GM23248 (cell line): ENCODE measurements at regions not wholly inside any gene's neighbourhood (a gene's known extent, or its start where the extent isn't known, plus 50 kb on each side); places are given as distances from the start of the nearest gene placed in this dataset.

Experiments used
- DNase-seq: peaks from one replicate; pipeline ENCODE4 v3.0.0-alpha.2; 2015
- H2AFZ ChIP-seq: fragments of 200-600 bp; sonication (generic); 2 replicates; pipeline ENCODE4 v1.6.1; 2016; ENCODE audit warnings: antibody characterized with exemption
- H3F3A ChIP-seq: fragments of 200-600 bp; sonication (generic); 2 replicates; pipeline ENCODE4 v1.6.1; 2016; ENCODE audit warnings: mild to moderate bottlenecking, antibody characterized with exemption, mixed run types; ENCODE audit not compliant: insufficient read depth
- H3K27ac ChIP-seq: fragments of 200-600 bp; sonication (generic); 2 replicates; pipeline ENCODE4 v1.5.1; 2016; ENCODE audit warnings: mild to moderate bottlenecking
- H3K27me3 ChIP-seq: fragments of 200-600 bp; sonication (generic); replicated peaks from 2 replicates; pipeline ENCODE4 v1.6.1; 2016; ENCODE audit warnings: mild to moderate bottlenecking; ENCODE audit not compliant: insufficient read depth
- H3K36me3 ChIP-seq: fragments of 200-600 bp; sonication (generic); 2 replicates; pipeline ENCODE4 v1.6.1; 2016; ENCODE audit warnings: low read depth, mild to moderate bottlenecking
- H3K4me1 ChIP-seq: fragments of 200-600 bp; sonication (generic); 2 replicates; pipeline ENCODE4 v1.6.1; 2016; ENCODE audit warnings: mild to moderate bottlenecking; ENCODE audit not compliant: insufficient read depth
- H3K4me2 ChIP-seq: fragments of 200-600 bp; sonication (generic); one replicate; pipeline ENCODE4 v1.6.1; 2016; ENCODE audit warnings: mild to moderate bottlenecking; ENCODE audit not compliant: unreplicated experiment
- H3K4me3 ChIP-seq: fragments of 200-600 bp; sonication (generic); 2 replicates; pipeline ENCODE4 v1.5.1; 2016; ENCODE audit warnings: mild to moderate bottlenecking
- H3K79me2 ChIP-seq: fragments of 200-600 bp; sonication (generic); 2 replicates; pipeline ENCODE4 v1.6.1; 2016; ENCODE audit warnings: mild to moderate bottlenecking; ENCODE audit not compliant: insufficient read depth
- H3K9ac ChIP-seq: fragments of 200-600 bp; sonication (generic); 2 replicates; pipeline ENCODE4 v1.6.1; 2016; ENCODE audit warnings: mild to moderate bottlenecking
- H3K9me2 ChIP-seq: fragments of 200-600 bp; sonication (generic); 2 replicates; pipeline ENCODE4 v1.6.1; 2016; ENCODE audit warnings: mixed run types, mild to moderate bottlenecking, moderate library complexity; ENCODE audit not compliant: insufficient read depth
- H3K9me3 ChIP-seq: fragments of 200-600 bp; sonication (generic); one replicate; pipeline ENCODE4 v1.6.1; 2017; ENCODE audit warnings: low read depth
- H4K20me1 ChIP-seq: fragments of 200-600 bp; sonication (generic); 2 replicates; pipeline ENCODE4 v1.6.0; 2016; ENCODE audit not compliant: insufficient read depth
- EZH2 ChIP-seq: fragments of 200-600 bp; sonication (generic); IDR thresholded peaks from 2 replicates; pipeline ENCODE4 v1.6.1; 2018; ENCODE audit warnings: antibody characterized with exemption, mild to moderate bottlenecking; ENCODE audit not compliant: insufficient read depth, poor library complexity, severe bottlenecking
- EZH2phosphoT487 ChIP-seq: fragments of 200-600 bp; sonication (generic); IDR thresholded peaks from 2 replicates; pipeline ENCODE4 v1.6.1; 2018; ENCODE audit warnings: antibody characterized with exemption, moderate library complexity, mild to moderate bottlenecking, low read depth; ENCODE audit not compliant: insufficient read depth
- WGBS, 2 experiments: methylation state at CpG; one replicate each; pipeline ENCODE4 v1.1.6; 2015 to 2017; ENCODE audit warnings: low lambda C conversion rate in 2 of 2, low coverage in 1 of 2; ENCODE audit errors: missing lambda C conversion rate in 2 of 2; 5-methylcytosine and 5-hydroxymethylcytosine counted together
- in situ Hi-C: fragments of 300-500 bp; cut with MboI; formaldehyde crosslinking; loops from 2 replicates; pipeline ENCODE4 v1.15.0; 2020

DNA sequence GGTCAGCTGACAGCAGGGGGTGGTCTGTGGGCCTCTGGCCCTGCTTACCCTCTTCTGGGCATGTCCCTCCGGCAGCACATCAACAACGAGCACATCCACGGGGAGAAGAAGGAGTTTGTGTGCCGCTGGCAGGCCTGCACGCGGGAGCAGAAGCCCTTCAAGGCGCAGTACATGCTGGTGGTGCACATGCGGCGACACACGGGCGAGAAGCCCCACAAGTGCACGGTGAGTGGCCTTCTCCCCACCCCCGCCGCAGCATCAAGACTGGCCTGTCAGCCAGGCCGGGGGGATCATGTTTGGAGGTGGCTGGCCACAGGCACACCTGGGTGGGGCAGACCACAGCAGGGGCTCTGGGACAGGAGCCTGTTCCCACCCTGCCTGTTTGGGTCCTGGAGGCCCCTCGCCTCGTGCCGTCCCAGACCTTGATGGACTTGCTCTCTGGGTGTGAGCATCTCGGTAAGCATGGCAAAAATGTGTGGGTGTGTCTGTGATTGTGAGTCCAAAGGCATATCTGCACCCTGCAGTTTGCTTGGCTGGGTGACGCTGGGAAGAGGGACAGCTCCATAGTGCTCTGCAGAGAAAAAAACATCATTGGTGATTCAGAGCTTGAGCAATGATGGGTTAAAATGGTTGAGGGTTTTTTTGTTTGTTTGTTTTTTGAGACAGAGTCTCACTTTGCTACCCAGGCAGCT lies 242.8 kb downstream of the GLI2 start:
- no peaks in the 10 kb centered on the region for H3F3A ChIP-seq
- H4K20me1 ChIP-seq, result no peaks in the 10 kb centered on the region
- H3K9me2 ChIP-seq, result no peaks in the 10 kb centered on the region
- no peak overlapping the region for H3K4me2 ChIP-seq
- in situ Hi-C loops, result no loop called here
- no peak overlapping the region for H3K4me3 ChIP-seq
- peaks cover 26% of the 10 kb centered on the region; the same call in 1 of the 2 replicates for H3K36me3 ChIP-seq
- WGBS, 2 experiments, result 92 to 93% methylated on average over 12 to 18 of the region's 20 CpGs
- no peak overlapping the region for H3K27ac ChIP-seq
- TF ChIP-seq EZH2phosphoT487 (no peak), EZH2 (no peak)
- H3K27me3 ChIP-seq, result no peaks in the 10 kb centered on the region
- H3K9ac ChIP-seq, result no peak overlapping the region
- DNase-seq, result no peak
- no peaks in the 10 kb centered on the region for H3K79me2 ChIP-seq
- no peak overlapping the region for H2AFZ ChIP-seq
- no peaks in the 10 kb centered on the region for H3K9me3 ChIP-seq
- H3K4me1 ChIP-seq, result no peaks in the 10 kb centered on the region

DNA sequence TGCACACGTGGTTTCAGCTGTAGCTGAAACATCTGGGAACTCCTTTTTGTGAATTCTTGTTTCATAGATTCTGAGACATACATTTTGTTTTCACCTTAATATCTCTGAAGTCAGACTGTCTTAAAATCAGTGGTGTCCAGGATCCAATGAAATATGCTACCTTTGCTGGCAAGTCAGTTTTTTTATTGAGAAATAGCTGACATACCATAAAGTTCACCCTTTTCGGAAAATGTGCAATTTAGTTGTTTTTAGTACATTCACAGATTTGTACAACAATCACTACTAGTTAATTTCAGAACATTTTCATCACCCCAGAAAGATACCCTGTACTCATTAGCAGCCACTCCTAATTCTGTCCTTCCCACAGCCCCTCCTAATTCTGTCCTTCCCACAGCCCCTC lies 243.7 kb downstream of the GLI2 start:
- no peaks in the 10 kb centered on the region for H3K9me3 ChIP-seq
- no peak overlapping the region for H3K27ac ChIP-seq
- H3K4me3 ChIP-seq, result no peak overlapping the region
- no peaks in the 10 kb centered on the region for H3K79me2 ChIP-seq
- H3K4me1 ChIP-seq, result no peaks in the 10 kb centered on the region
- H3K36me3 ChIP-seq, result peaks cover 26% of the 10 kb centered on the region; the same call in 1 of the 2 replicates
- H3F3A ChIP-seq, result no peaks in the 10 kb centered on the region
- H3K9me2 ChIP-seq, result no peaks in the 10 kb centered on the region
- no peak for DNase-seq
- H4K20me1 ChIP-seq, result no peaks in the 10 kb centered on the region
- H2AFZ ChIP-seq, result no peak overlapping the region
- H3K4me2 ChIP-seq, result no peak overlapping the region
- H3K9ac ChIP-seq, result no peak overlapping the region
- in situ Hi-C loops, result no loop called here
- TF ChIP-seq EZH2 (no peak), EZH2phosphoT487 (no peak)
- H3K27me3 ChIP-seq, result no peaks in the 10 kb centered on the region
- WGBS, 2 experiments, result 45 to 48% methylated on average over 2 of the region's 2 CpGs

- no peaks in the 10 kb centered on the region for H3K27me3 ChIP-seq
- WGBS, 2 experiments, result 95% methylated on average over 8 of the region's 8 CpGs
- H3K4me2 ChIP-seq, result no peak overlapping the region
- no peaks in the 10 kb centered on the region for H3K9me3 ChIP-seq
- no peaks in the 10 kb centered on the region for H3F3A ChIP-seq
- H3K4me3 ChIP-seq, result no peak overlapping the region
- H2AFZ ChIP-seq, result no peak overlapping the region
- in situ Hi-C loops, result no loop called here
- H3K36me3 ChIP-seq, result peaks cover 26% of the 10 kb centered on the region; the same call in 1 of the 2 replicates
- TF ChIP-seq EZH2phosphoT487 (no peak), EZH2 (no peak)
- H3K9ac ChIP-seq, result no peak overlapping the region
- H3K27ac ChIP-seq, result no peak overlapping the region
- no peak for DNase-seq
- no peaks in the 10 kb centered on the region for H3K9me2 ChIP-seq
- no peaks in the 10 kb centered on the region for H3K79me2 ChIP-seq
- H3K4me1 ChIP-seq, result no peaks in the 10 kb centered on the region
- H4K20me1 ChIP-seq, result no peaks in the 10 kb centered on the region
Measured at GRCh38 chr2:120979921-120980320, 244.3 kb downstream of the GLI2 start.

GRCh38 chr2:120981443-120981842 lies 245.8 kb downstream of the GLI2 start:
- no peaks in the 10 kb centered on the region for H3F3A ChIP-seq

More at GRCh38 chr2:120981443-120981842, 245.8 kb downstream of the GLI2 start:
- H3K9ac ChIP-seq, result no peak overlapping the region
- in situ Hi-C loops, result no loop called here
- TF ChIP-seq EZH2phosphoT487 (no peak), EZH2 (no peak)
- DNase-seq, result no peak
- no peaks in the 10 kb centered on the region for H3K9me3 ChIP-seq
- H3K4me1 ChIP-seq, result no peaks in the 10 kb centered on the region
- H3K4me3 ChIP-seq, result no peak overlapping the region
- H3K27ac ChIP-seq, result no peak overlapping the region
- H3K79me2 ChIP-seq, result no peaks in the 10 kb centered on the region
- no peaks in the 10 kb centered on the region for H3K27me3 ChIP-seq
- no peaks in the 10 kb centered on the region for H4K20me1 ChIP-seq
- H3K9me2 ChIP-seq, result no peaks in the 10 kb centered on the region
- 96% methylated on average over 4 of the region's 4 CpGs for WGBS, 2 experiments
- peaks cover 16% of the 10 kb centered on the region; the same call in 1 of the 2 replicates for H3K36me3 ChIP-seq
- no peak overlapping the region for H3K4me2 ChIP-seq
- no peak overlapping the region for H2AFZ ChIP-seq
